Immature natural killer cell (primary cell): ENCODE measurements at regions not wholly inside any gene's neighbourhood (a gene's known extent, or its start where the extent isn't known, plus 50 kb on each side); places are given as distances from the start of the nearest gene placed in this dataset.

Experiments used
- DNase-seq, 3 donors: peaks; one replicate each; pipeline ENCODE4 v3.0.0; 2022; ENCODE audit warnings: mixed read lengths in 1 of 3
- H3K27ac Mint-ChIP-seq, 6 donors: one replicate each; pipeline ENCODE4 v1.8.0; 2020; ENCODE audit warnings: mixed read lengths in 6 of 6, mild to moderate bottlenecking in 5 of 6, inconsistent platforms in 4 of 6, moderate library complexity in 3 of 6
- H3K27me3 Mint-ChIP-seq, 3 donors: one replicate each; pipeline ENCODE4 v1.8.0; 2020 to 2021; ENCODE audit warnings: low read depth in 3 of 3, mild to moderate bottlenecking in 3 of 3, mixed read lengths in 3 of 3, moderate library complexity in 3 of 3, inconsistent platforms in 1 of 3
- H3K36me3 Mint-ChIP-seq, 3 donors: one replicate each; pipeline ENCODE4 v1.8.0; 2020; ENCODE audit warnings: mixed read lengths in 3 of 3, inconsistent platforms in 2 of 3, mild to moderate bottlenecking in 2 of 3
- H3K4me1 Mint-ChIP-seq, 2 donors: one replicate each; pipeline ENCODE4 v1.8.0; 2020; ENCODE audit warnings: inconsistent platforms in 2 of 2, mild to moderate bottlenecking in 2 of 2, mixed read lengths in 2 of 2, moderate library complexity in 1 of 2
- H3K4me3 Mint-ChIP-seq, 5 donors: one replicate each; pipeline ENCODE4 v1.8.0; 2020; ENCODE audit warnings: mild to moderate bottlenecking in 5 of 5, mixed read lengths in 5 of 5, inconsistent platforms in 3 of 5, moderate library complexity in 3 of 5
- H3K9me3 Mint-ChIP-seq, 6 donors: one replicate each; pipeline ENCODE4 v1.8.0; 2020; ENCODE audit warnings: mild to moderate bottlenecking in 6 of 6, mixed read lengths in 6 of 6, inconsistent platforms in 4 of 6, moderate library complexity in 3 of 6

GRCh38 chr15:62444104-62445022, 279.3 kb upstream of the C2CD4B start:
- DNase-seq: no peak
- Mint-ChIP-seq H3K9me3 (no peaks in the 10 kb centered on the region), H3K27ac (no peak overlapping the region), H3K27me3 (peaks cover 0 to 11% (median 4%) of the 10 kb centered on the region in 3 donors), H3K4me3 (no peak overlapping the region), H3K36me3 (no peaks in the 10 kb centered on the region), H3K4me1 (no peaks in the 10 kb centered on the region)

GRCh38 chr15:62445244-62445643, 280.2 kb upstream of the C2CD4B start:
- Mint-ChIP-seq H3K36me3 (no peaks in the 10 kb centered on the region), H3K27ac (no peak overlapping the region), H3K4me3 (no peak overlapping the region), H3K4me1 (no peaks in the 10 kb centered on the region), H3K27me3 (peaks cover 0 to 11% (median 6%) of the 10 kb centered on the region in 3 donors), H3K9me3 (no peaks in the 10 kb centered on the region)
- no peak for DNase-seq

- DNase-seq: no peak
- Mint-ChIP-seq H3K4me1 (no peaks in the 10 kb centered on the region), H3K9me3 (no peaks in the 10 kb centered on the region), H3K27me3 (peaks cover 0 to 11% (median 8%) of the 10 kb centered on the region in 3 donors), H3K27ac (no peak overlapping the region), H3K4me3 (no peak overlapping the region), H3K36me3 (no peaks in the 10 kb centered on the region)
Observed at GRCh38 chr15:62446984-62447383, 281.9 kb upstream of the C2CD4B start.

DNA sequence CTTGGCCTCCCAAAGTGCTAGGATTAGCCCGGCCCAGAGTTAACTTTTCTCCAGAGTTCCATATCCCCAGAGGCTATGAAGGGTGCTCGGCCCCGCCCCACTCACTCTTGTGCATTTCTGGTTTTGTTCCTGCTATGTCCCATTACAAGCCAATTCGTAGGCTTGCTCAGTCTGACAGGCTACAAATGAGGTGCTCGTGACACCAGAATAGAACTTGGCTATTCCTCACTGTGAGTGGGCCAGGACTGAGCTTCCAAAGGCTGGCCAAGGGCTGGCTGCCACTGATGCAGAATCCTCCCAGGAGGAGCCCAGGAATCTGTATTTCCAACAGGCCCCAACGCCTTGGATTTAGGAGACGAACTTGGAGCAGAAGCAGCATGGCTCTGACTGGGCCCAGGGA, 282.7 kb upstream of the C2CD4B start:
- H3K4me1 Mint-ChIP-seq: no peaks in the 10 kb centered on the region
- H3K4me3 Mint-ChIP-seq: no peak overlapping the region
- no peaks in the 10 kb centered on the region for H3K9me3 Mint-ChIP-seq
- no peaks in the 10 kb centered on the region for H3K36me3 Mint-ChIP-seq
- H3K27me3 Mint-ChIP-seq: peaks cover 0 to 10% (median 8%) of the 10 kb centered on the region in 3 donors
- no peak for DNase-seq
- no peak overlapping the region for H3K27ac Mint-ChIP-seq

DNA sequence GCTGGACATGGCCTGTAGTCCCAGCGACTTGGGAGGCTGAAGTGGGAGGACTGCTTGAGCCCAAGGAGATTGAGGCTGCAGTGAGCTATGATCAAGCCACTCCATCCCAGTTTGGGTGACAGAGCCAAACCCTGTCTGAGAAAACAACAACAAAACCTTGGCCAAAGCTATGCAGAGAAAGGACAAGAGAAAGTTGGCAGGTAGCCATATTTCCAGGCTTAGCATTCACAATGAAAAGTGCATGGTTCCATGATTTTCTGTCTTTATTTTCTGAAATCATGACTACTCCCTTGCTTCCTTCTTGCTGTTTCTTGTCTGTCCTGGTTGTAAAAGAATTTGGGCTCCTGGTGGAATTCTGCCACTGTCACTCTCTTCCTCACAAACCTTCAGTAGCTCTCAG, 284.6 kb upstream of the C2CD4B start:
- H3K4me3 Mint-ChIP-seq: no peak overlapping the region

GRCh38 chr15:62450061-62450460, 285.0 kb upstream of the C2CD4B start:
- no peaks in the 10 kb centered on the region for H3K4me1 Mint-ChIP-seq
- H3K4me3 Mint-ChIP-seq: no peak overlapping the region
- H3K27me3 Mint-ChIP-seq: peaks cover 3 to 7% (median 6%) of the 10 kb centered on the region in 3 donors
- no peaks in the 10 kb centered on the region for H3K9me3 Mint-ChIP-seq
- H3K27ac Mint-ChIP-seq: no peak overlapping the region
- H3K36me3 Mint-ChIP-seq: no peaks in the 10 kb centered on the region
- DNase-seq: no peak

More for the DNA sequence above, 284.6 kb upstream of the C2CD4B start:
- no peaks in the 10 kb centered on the region for H3K9me3 Mint-ChIP-seq
- no peak overlapping the region for H3K27ac Mint-ChIP-seq
- H3K27me3 Mint-ChIP-seq: peaks cover 3 to 7% (median 6%) of the 10 kb centered on the region in 3 donors
- H3K4me1 Mint-ChIP-seq: no peaks in the 10 kb centered on the region
- DNase-seq: no peak
- H3K36me3 Mint-ChIP-seq: no peaks in the 10 kb centered on the region

DNA sequence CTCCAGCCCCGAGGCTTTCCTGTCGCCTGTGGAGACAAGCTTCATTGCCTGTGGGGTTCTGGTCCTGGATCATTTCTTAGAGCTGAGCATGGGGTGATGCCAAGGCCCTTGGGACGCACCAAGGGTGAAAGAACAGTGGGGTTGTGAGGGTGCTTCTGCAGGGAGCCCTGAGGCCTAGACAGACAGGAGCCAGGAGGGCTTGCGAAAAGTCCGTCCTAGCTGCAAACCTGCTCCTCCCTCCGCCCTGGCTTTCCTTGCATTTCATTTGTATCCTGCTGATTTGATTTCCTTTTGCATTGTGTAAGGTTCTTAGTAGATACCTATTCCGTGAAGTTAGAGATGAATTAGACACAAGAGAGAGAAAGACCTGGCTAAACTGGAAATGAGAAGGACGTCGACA, 286.9 kb upstream of the C2CD4B start:
- Mint-ChIP-seq H3K4me1 (no peaks in the 10 kb centered on the region), H3K27ac (no peak overlapping the region), H3K9me3 (no peaks in the 10 kb centered on the region), H3K27me3 (peaks cover 3 to 7% (median 6%) of the 10 kb centered on the region in 3 donors), H3K36me3 (no peaks in the 10 kb centered on the region), H3K4me3 (no peak overlapping the region)
- no peak for DNase-seq

GRCh38 chr15:62452667-62453066, 287.6 kb upstream of the C2CD4B start:
- Mint-ChIP-seq H3K27ac (no peak overlapping the region), H3K4me3 (no peak overlapping the region), H3K36me3 (no peaks in the 10 kb centered on the region), H3K27me3 (peaks cover 3 to 5% (median 5%) of the 10 kb centered on the region in 3 donors), H3K4me1 (no peaks in the 10 kb centered on the region), H3K9me3 (no peaks in the 10 kb centered on the region)
- no peak for DNase-seq

GRCh38 chr15:62453375-62453774, 288.3 kb upstream of the C2CD4B start:
- H3K4me1 Mint-ChIP-seq: no peaks in the 10 kb centered on the region
- DNase-seq: no peak
- no peaks in the 10 kb centered on the region for H3K36me3 Mint-ChIP-seq
- peaks cover 3 to 5% (median 4%) of the 10 kb centered on the region in 3 donors for H3K27me3 Mint-ChIP-seq
- no peak overlapping the region for H3K27ac Mint-ChIP-seq
- H3K9me3 Mint-ChIP-seq: no peaks in the 10 kb centered on the region
- H3K4me3 Mint-ChIP-seq: no peak overlapping the region

DNA sequence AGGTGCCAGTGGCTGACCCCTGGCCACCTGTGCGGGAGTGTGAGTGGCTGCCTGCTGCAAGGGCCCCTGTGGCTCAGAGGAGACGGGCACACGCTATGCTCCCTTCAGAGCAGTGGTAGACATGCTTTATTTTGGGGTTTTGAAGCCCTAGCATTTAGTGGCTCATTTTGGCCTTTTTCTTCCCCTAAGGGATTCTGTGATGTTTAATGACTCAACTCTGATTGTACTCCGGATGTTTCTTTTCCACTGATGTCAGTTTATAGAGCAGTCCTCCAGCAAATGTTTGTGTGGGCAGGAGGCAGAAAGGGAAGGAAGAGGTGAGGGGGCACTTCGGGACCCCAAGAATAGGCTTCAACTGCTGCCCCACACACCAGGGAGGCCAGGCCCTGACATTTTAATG, 288.9 kb upstream of the C2CD4B start:
- peaks cover 3 to 4% (median 4%) of the 10 kb centered on the region in 3 donors for H3K27me3 Mint-ChIP-seq
- H3K36me3 Mint-ChIP-seq: no peaks in the 10 kb centered on the region
- no peaks in the 10 kb centered on the region for H3K4me1 Mint-ChIP-seq
- no peak overlapping the region for H3K4me3 Mint-ChIP-seq
- no peak overlapping the region for H3K27ac Mint-ChIP-seq
- H3K9me3 Mint-ChIP-seq: no peaks in the 10 kb centered on the region
- DNase-seq: no peak

DNA sequence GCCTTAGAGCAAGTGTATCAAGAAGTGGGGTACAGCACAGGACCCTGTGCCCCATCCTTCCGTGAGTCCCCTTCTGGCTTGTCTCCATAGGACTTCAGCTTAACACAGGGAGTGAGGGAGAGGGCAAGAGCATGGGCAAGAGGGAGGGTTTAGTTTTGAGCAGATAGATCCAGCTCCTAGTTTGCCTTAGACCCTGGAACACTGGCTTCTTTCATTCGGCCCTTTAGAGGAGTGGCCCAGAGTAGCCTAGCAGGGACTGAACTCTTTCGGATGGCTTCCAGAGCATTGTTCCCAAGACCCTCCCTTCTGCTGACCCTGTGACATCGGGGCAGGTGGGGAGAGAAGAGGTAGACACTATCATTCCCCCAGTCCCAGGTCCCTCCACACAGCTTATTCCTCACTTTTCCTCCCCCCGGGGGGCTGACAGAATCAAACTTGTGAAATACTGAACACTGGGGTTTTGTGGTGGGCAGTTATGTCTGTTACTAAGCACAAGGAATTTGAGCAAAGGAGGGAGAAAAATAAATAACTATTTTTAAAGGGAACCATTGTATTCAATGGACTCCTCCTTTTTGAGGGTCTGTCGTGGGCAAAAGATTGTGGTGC, 289.6 kb upstream of the C2CD4B start:
- Mint-ChIP-seq H3K4me1 (no peaks in the 10 kb centered on the region), H3K27ac (no peak overlapping the region), H3K36me3 (no peaks in the 10 kb centered on the region), H3K9me3 (no peaks in the 10 kb centered on the region), H3K4me3 (no peak overlapping the region), H3K27me3 (peaks cover 0 to 4% (median 3%) of the 10 kb centered on the region in 3 donors)
- DNase-seq: no peak

GRCh38 chr15:62455441-62455921, 290.4 kb upstream of the C2CD4B start:
- no peaks in the 10 kb centered on the region for H3K36me3 Mint-ChIP-seq
- H3K27me3 Mint-ChIP-seq: peaks cover 0 to 3% (median 2%) of the 10 kb centered on the region in 3 donors
- no peak overlapping the region for H3K4me3 Mint-ChIP-seq
- H3K9me3 Mint-ChIP-seq: no peaks in the 10 kb centered on the region
- no peak for DNase-seq
- no peaks in the 10 kb centered on the region for H3K4me1 Mint-ChIP-seq
- no peak overlapping the region for H3K27ac Mint-ChIP-seq

DNA sequence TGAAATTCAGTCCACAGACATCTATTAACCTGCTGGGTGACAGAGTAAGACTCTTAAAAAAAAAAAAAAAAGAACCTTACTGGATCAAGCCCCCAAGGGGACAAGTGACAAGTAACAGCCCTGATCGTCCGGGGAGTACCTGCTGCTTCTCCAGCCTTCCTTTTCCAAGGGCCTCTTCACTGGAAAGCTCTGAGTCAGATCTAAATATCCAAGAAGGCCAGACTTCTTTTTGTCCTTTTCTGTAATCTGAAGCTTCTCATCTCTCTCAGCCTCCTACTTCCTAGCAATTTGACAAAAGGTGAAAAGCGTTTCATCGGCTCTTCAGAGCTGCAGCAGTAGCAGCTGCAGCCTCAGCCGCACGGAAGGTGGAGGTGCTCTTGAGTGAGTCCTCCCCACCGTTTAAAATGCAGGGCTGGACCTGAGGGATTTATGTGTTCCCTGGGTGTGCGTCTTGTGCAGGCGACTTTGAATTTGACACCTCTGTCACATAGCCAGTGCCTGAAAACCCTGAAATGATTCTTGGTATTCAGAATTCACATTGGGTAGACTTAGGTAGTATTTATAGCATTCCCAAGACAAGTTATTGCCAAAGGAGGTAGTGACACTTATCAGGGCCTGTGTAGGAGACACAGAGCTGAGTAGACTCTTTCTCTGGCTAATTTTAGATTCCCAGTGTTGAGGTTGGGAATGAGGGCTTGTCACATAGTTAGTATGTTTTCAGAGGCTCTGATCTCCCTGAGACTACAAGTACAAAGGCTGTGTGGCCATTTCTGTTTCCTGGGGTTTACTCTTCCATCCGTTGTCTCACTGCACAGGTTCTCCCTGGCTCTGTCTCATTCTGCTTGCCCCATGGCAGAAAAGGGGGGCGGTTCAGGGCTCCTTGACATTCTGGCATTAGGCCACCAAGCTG, 291.2 kb upstream of the C2CD4B start:
- Mint-ChIP-seq H3K36me3 (no peaks in the 10 kb centered on the region), H3K4me1 (no peaks in the 10 kb centered on the region), H3K9me3 (no peaks in the 10 kb centered on the region), H3K27ac (no peak overlapping the region), H3K4me3 (no peak overlapping the region), H3K27me3 (peaks cover under 1 to 3% (median 2%) of the 10 kb centered on the region in 3 donors)
- DNase-seq: no peak
